Hepatocyte (in vitro differentiated cells): ENCODE measurements at regions not wholly inside any gene's neighbourhood (a gene's known extent, or its start where the extent isn't known, plus 50 kb on each side); places are given as distances from the start of the nearest gene placed in this dataset.

ENCODE experiments used
- DNase-seq: peaks from one replicate; pipeline ENCODE4 v3.0.0-alpha.2; 2016; ENCODE audit warnings: low spot score
- H2AFZ ChIP-seq: fragments of 200-600 bp; sonication (generic); 2 replicates; pipeline ENCODE4 v1.6.0; 2016; ENCODE audit warnings: antibody characterized with exemption, mild to moderate bottlenecking
- H3K27ac ChIP-seq: fragments of 200-600 bp; sonication (generic); 2 replicates; pipeline ENCODE4 v1.5.1; 2016; ENCODE audit warnings: mild to moderate bottlenecking
- H3K27me3 ChIP-seq: fragments of 200-600 bp; sonication (generic); 2 replicates; pipeline ENCODE4 v1.6.1; 2016
- H3K36me3 ChIP-seq: fragments of 200-600 bp; sonication (generic); replicated peaks from 2 replicates; pipeline ENCODE4 v1.5.1; 2016; ENCODE audit warnings: low read depth; ENCODE audit not compliant: insufficient read depth
- H3K4me1 ChIP-seq: fragments of 200-600 bp; sonication (generic); 2 replicates; pipeline ENCODE4 v1.5.1; 2016; ENCODE audit warnings: mild to moderate bottlenecking, moderate library complexity; ENCODE audit not compliant: insufficient read depth
- H3K4me2 ChIP-seq: fragments of 200-600 bp; sonication (generic); 2 replicates; pipeline ENCODE4 v1.6.0; 2016
- H3K4me3 ChIP-seq: fragments of 200-600 bp; sonication (generic); 2 replicates; pipeline ENCODE4 v1.5.1; 2016; ENCODE audit warnings: mild to moderate bottlenecking
- H3K79me2 ChIP-seq: fragments of 200-600 bp; sonication (generic); 2 replicates; pipeline ENCODE4 v1.6.0; 2017; ENCODE audit warnings: mild to moderate bottlenecking
- H3K9me2 ChIP-seq: fragments of 200-600 bp; sonication (generic); replicated peaks from 2 replicates; pipeline ENCODE4 v1.6.0; 2017; ENCODE audit warnings: mild to moderate bottlenecking; ENCODE audit not compliant: insufficient read depth
- H3K9me3 ChIP-seq: fragments of 200-600 bp; sonication (generic); 2 replicates; pipeline ENCODE4 v1.5.1; 2016; ENCODE audit warnings: low read depth, mild to moderate bottlenecking
- H4K20me1 ChIP-seq: fragments of 200-600 bp; sonication (generic); 2 replicates; pipeline ENCODE4 v1.6.0; 2016; ENCODE audit warnings: mild to moderate bottlenecking; ENCODE audit not compliant: insufficient read depth, poor library complexity, severe bottlenecking
- EZH2 ChIP-seq: fragments of 200-600 bp; sonication (generic); IDR thresholded peaks from 2 replicates; pipeline ENCODE4 v1.6.1; 2016; ENCODE audit warnings: antibody characterized with exemption, mild to moderate bottlenecking, borderline replicate concordance
- EZH2phosphoT487 ChIP-seq: fragments of 200-600 bp; sonication (generic); IDR thresholded peaks from one replicate; pipeline ENCODE4 v1.6.1; 2018; ENCODE audit warnings: antibody characterized with exemption, mild to moderate bottlenecking, low read depth, moderate library complexity; ENCODE audit not compliant: unreplicated experiment, severe bottlenecking
- WGBS: methylation state at CpG from one replicate; pipeline ENCODE4 v1.1.6; 2016; ENCODE audit warnings: low lambda C conversion rate; ENCODE audit errors: missing lambda C conversion rate; 5-methylcytosine and 5-hydroxymethylcytosine counted together
- TF ChIP-seq, protein P1 (sequence below): fragments of 200-600 bp; sonication (generic); IDR thresholded peaks from 2 replicates; pipeline ENCODE4 v1.5.1; 2016; ENCODE audit warnings: antibody characterized with exemption, mild to moderate bottlenecking; ENCODE audit not compliant: poor library complexity

- Histone ChIP-seq H3K27ac (no peak overlapping the region), H3K36me3 (no peaks in the 10 kb centered on the region), H3K79me2 (no peaks in the 10 kb centered on the region), H3K27me3 (no peaks in the 10 kb centered on the region), H3K4me3 (no peak overlapping the region), H4K20me1 (no peaks in the 10 kb centered on the region), H3K9me2 (no peaks in the 10 kb centered on the region), H3K9me3 (no peaks in the 10 kb centered on the region), H2AFZ (no peak overlapping the region), H3K4me1 (no peaks in the 10 kb centered on the region), H3K4me2 (no peak overlapping the region)
- 86% methylated on average over 6 of the region's 6 CpGs for WGBS
- no peak for DNase-seq
- TF ChIP-seq, protein P1, sequence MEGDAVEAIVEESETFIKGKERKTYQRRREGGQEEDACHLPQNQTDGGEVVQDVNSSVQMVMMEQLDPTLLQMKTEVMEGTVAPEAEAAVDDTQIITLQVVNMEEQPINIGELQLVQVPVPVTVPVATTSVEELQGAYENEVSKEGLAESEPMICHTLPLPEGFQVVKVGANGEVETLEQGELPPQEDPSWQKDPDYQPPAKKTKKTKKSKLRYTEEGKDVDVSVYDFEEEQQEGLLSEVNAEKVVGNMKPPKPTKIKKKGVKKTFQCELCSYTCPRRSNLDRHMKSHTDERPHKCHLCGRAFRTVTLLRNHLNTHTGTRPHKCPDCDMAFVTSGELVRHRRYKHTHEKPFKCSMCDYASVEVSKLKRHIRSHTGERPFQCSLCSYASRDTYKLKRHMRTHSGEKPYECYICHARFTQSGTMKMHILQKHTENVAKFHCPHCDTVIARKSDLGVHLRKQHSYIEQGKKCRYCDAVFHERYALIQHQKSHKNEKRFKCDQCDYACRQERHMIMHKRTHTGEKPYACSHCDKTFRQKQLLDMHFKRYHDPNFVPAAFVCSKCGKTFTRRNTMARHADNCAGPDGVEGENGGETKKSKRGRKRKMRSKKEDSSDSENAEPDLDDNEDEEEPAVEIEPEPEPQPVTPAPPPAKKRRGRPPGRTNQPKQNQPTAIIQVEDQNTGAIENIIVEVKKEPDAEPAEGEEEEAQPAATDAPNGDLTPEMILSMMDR, result no peak
- no peak for TF ChIP-seq EZH2phosphoT487
- TF ChIP-seq EZH2, result no peak
Measured at GRCh38 chr11:115776916-115777315, 272.7 kb upstream of the CADM1 start.

DNA sequence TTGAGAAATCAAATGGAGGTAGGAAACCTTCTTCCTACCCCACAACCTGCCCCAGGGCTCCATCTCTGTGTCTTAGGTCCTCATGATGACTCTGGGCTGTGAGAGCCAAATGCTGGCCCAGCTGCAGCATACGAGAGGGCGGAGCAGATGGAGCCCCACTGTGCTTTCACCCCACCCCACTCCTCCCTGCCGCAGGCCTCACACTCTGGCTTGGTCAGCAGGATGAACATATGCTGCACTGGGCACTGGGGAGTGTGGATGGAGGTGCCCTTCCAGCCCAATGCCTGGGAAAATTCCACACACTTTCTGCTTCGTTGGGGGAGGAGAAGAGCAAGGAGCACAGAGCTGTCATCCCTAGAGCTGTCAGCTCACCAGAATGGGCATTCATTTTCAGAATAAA is 271.6 kb upstream of the CADM1 start:
- Histone ChIP-seq H3K27ac (no peak overlapping the region), H4K20me1 (no peaks in the 10 kb centered on the region), H3K4me2 (no peak overlapping the region), H3K36me3 (no peaks in the 10 kb centered on the region), H3K4me3 (no peak overlapping the region), H2AFZ (no peak overlapping the region), H3K4me1 (no peaks in the 10 kb centered on the region), H3K9me2 (no peaks in the 10 kb centered on the region), H3K79me2 (no peaks in the 10 kb centered on the region), H3K27me3 (no peaks in the 10 kb centered on the region), H3K9me3 (no peaks in the 10 kb centered on the region)
- DNase-seq, result no peak
- WGBS, result 85% methylated on average over 4 of the region's 4 CpGs
- TF ChIP-seq, protein P1, result no peak
- TF ChIP-seq EZH2 (no peak), EZH2phosphoT487 (no peak)

- H3K9me3 ChIP-seq, result no peaks in the 10 kb centered on the region
- no peaks in the 10 kb centered on the region for H3K79me2 ChIP-seq
- no peaks in the 10 kb centered on the region for H3K9me2 ChIP-seq
- H3K4me1 ChIP-seq, result no peaks in the 10 kb centered on the region
- H2AFZ ChIP-seq, result no peak overlapping the region
- 89% methylated on average over 7 of the region's 7 CpGs for WGBS
- H3K4me2 ChIP-seq, result no peak overlapping the region
- no peaks in the 10 kb centered on the region for H4K20me1 ChIP-seq
- no peak overlapping the region for H3K4me3 ChIP-seq
- H3K36me3 ChIP-seq, result no peaks in the 10 kb centered on the region
- H3K27ac ChIP-seq, result no peak overlapping the region
- TF ChIP-seq, protein P1, result no peak
- TF ChIP-seq EZH2 (no peak), EZH2phosphoT487 (no peak)
- no peaks in the 10 kb centered on the region for H3K27me3 ChIP-seq
- DNase-seq, result no peak
Measured at GRCh38 chr11:115774756-115775155, 270.5 kb upstream of the CADM1 start.

GRCh38 chr11:115769891-115770290 is 265.7 kb upstream of the CADM1 start:
- TF ChIP-seq, protein P1, result no peak
- no peak for TF ChIP-seq EZH2
- no peak for TF ChIP-seq EZH2phosphoT487
- H3K9me2 ChIP-seq, result no peaks in the 10 kb centered on the region
- H3K4me2 ChIP-seq, result no peak overlapping the region
- DNase-seq, result no peak
- H3K36me3 ChIP-seq, result no peaks in the 10 kb centered on the region
- no peak overlapping the region for H3K27ac ChIP-seq
- H3K27me3 ChIP-seq, result no peaks in the 10 kb centered on the region
- H2AFZ ChIP-seq, result no peak overlapping the region
- H3K79me2 ChIP-seq, result no peaks in the 10 kb centered on the region
- no peaks in the 10 kb centered on the region for H4K20me1 ChIP-seq
- H3K4me3 ChIP-seq, result no peak overlapping the region
- 82% methylated on average over 3 of the region's 3 CpGs for WGBS
- no peaks in the 10 kb centered on the region for H3K9me3 ChIP-seq
- H3K4me1 ChIP-seq, result no peaks in the 10 kb centered on the region
